Naive thymus-derived CD4-positive, alpha-beta T cell (primary cell): ENCODE measurements at regions not wholly inside any gene's neighbourhood (a gene's known extent, or its start where the extent isn't known, plus 50 kb on each side); places are given as distances from the start of the nearest gene placed in this dataset.

Source experiments
- ATAC-seq: fragments of 150-1000 bp; cut with Tn5 transposase; 2 replicates; pipeline ENCODE4 v1.10.0; 2021; ENCODE audit warnings: mild to moderate bottlenecking, moderate library complexity
- CTCF ChIA-PET: fragments of 350-600 bp; sonication (Branson Sonifier 250); formaldehyde crosslinking; loops from one replicate; lab custom pipeline; 2021; ENCODE audit warnings: antibody characterized with exemption; lab: Charles Lee
- POLR2A ChIA-PET: fragments of 350-600 bp; sonication (Branson Sonifier 250); formaldehyde crosslinking; loops from one replicate; lab custom pipeline; 2021; ENCODE audit warnings: antibody characterized with exemption, inconsistent platforms; lab: Charles Lee
- DNase-seq, 9 donors: peaks; one replicate each; pipeline versions ENCODE4 v3.0.0 to v3.0.0-alpha.2; 2020 to 2022; ENCODE audit warnings: mixed read lengths in 1 of 9
- H3K27ac ChIP-seq: one replicate; pipeline ENCODE4 v1.7.0; 2013; ENCODE audit warnings: mild to moderate bottlenecking, low read depth, low read length, moderate library complexity
- H3K27me3 ChIP-seq, 2 donors: one replicate each; pipeline ENCODE4 v1.7.0; 2013; ENCODE audit warnings: low read length in 2 of 2, mild to moderate bottlenecking in 2 of 2, moderate library complexity in 2 of 2; ENCODE audit not compliant: control insufficient read depth in 2 of 2, insufficient read depth in 2 of 2
- H3K36me3 ChIP-seq, 3 experiments: 1 replicate in 2 of 3; 2 replicates in 1 of 3; pipeline ENCODE4 v1.7.0; 2013; ENCODE audit warnings: low read length in 3 of 3, mild to moderate bottlenecking in 3 of 3, moderate library complexity in 1 of 3; ENCODE audit not compliant: insufficient read depth in 3 of 3, control insufficient read depth in 2 of 3
- H3K4me1 ChIP-seq, 2 donors: one replicate each; pipeline ENCODE4 v1.7.0; 2013; ENCODE audit warnings: low read length in 2 of 2, mild to moderate bottlenecking in 2 of 2, moderate library complexity in 1 of 2; ENCODE audit not compliant: control insufficient read depth in 2 of 2, insufficient read depth in 2 of 2
- H3K4me3 ChIP-seq: 2 replicates; pipeline ENCODE4 v1.7.0; 2013; ENCODE audit warnings: mild to moderate bottlenecking, low read length
- H3K9me3 ChIP-seq, 3 experiments: 1 replicate in 2 of 3; 2 replicates in 1 of 3; pipeline ENCODE4 v1.7.0; 2013; ENCODE audit warnings: low read length in 3 of 3; ENCODE audit not compliant: control insufficient read depth in 2 of 3
- H3K27ac Mint-ChIP-seq, 9 donors: one replicate each; pipeline ENCODE4 v1.8.0; 2020 to 2022; ENCODE audit warnings: mixed read lengths in 9 of 9, mild to moderate bottlenecking in 8 of 9, moderate library complexity in 5 of 9, inconsistent platforms in 2 of 9
- H3K27me3 Mint-ChIP-seq, 5 donors: one replicate each; pipeline ENCODE4 v1.8.0; 2021 to 2022; ENCODE audit warnings: mixed read lengths in 5 of 5, mild to moderate bottlenecking in 1 of 5
- H3K36me3 Mint-ChIP-seq, 5 donors: one replicate each; pipeline ENCODE4 v1.8.0; 2020 to 2022; ENCODE audit warnings: mixed read lengths in 5 of 5, mild to moderate bottlenecking in 3 of 5, inconsistent platforms in 1 of 5
- H3K4me1 Mint-ChIP-seq, 7 donors: one replicate each; pipeline ENCODE4 v1.8.0; 2020 to 2022; ENCODE audit warnings: mixed read lengths in 7 of 7, mild to moderate bottlenecking in 3 of 7, inconsistent platforms in 1 of 7
- H3K4me3 Mint-ChIP-seq, 10 donors: one replicate each; pipeline ENCODE4 v1.8.0; 2020 to 2022; ENCODE audit warnings: mild to moderate bottlenecking in 10 of 10, mixed read lengths in 10 of 10, moderate library complexity in 6 of 10, inconsistent platforms in 2 of 10
- H3K9me3 Mint-ChIP-seq, 11 donors: one replicate each; pipeline ENCODE4 v1.8.0; 2020 to 2022; ENCODE audit warnings: mixed read lengths in 11 of 11, mild to moderate bottlenecking in 4 of 11, inconsistent platforms in 1 of 11, moderate library complexity in 1 of 11
- intact Hi-C, 2 donors: fragments of 100-400 bp; cut with micrococcal nuclease; formaldehyde crosslinking; loops; one replicate each; pipeline ENCODE4 v1.15.1; 2023

- no peak for DNase-seq
- intact Hi-C loops = no loop called here
- Histone ChIP-seq H3K27ac (no peak overlapping the region), H3K4me3 (no peak overlapping the region), H3K9me3 (no peaks in the 10 kb centered on the region), H3K27me3 (no peaks in the 10 kb centered on the region), H3K4me1 (no peaks in the 10 kb centered on the region), H3K36me3 (no peaks in the 10 kb centered on the region)
- H3K36me3 Mint-ChIP-seq = no peaks in the 10 kb centered on the region
- H3K9me3 Mint-ChIP-seq = peaks cover 0 to 15% (median 3%) of the 10 kb centered on the region in 11 donors
- no peaks in the 10 kb centered on the region for H3K4me1 Mint-ChIP-seq
- ATAC-seq = no peak
- H3K4me3 Mint-ChIP-seq = no peak overlapping the region
- H3K27ac Mint-ChIP-seq = no peak overlapping the region
- no peaks in the 10 kb centered on the region for H3K27me3 Mint-ChIP-seq
- CTCF ChIA-PET = no interaction called here
- POLR2A ChIA-PET = no interaction called here
Measured at GRCh38 chr14:62420847-62421246, 624.4 kb downstream of the KCNH5 start.

- intact Hi-C loops = no loop called here
- ChIA-PET CTCF (no interaction called here), POLR2A (no interaction called here)
- peaks cover 0 to 11% (median 0%) of the 10 kb centered on the region in 3 experiments for H3K9me3 ChIP-seq
- peaks cover 0 to 4% (median 0%) of the 10 kb centered on the region in 5 donors for H3K36me3 Mint-ChIP-seq
- no peaks in the 10 kb centered on the region for H3K27me3 Mint-ChIP-seq
- DNase-seq (no peak), ATAC-seq (no peak)
- no peaks in the 10 kb centered on the region for H3K27me3 ChIP-seq
- H3K27ac ChIP-seq = no peak overlapping the region
- no peak overlapping the region for H3K27ac Mint-ChIP-seq
- no peaks in the 10 kb centered on the region for H3K4me1 ChIP-seq
- no peaks in the 10 kb centered on the region for H3K36me3 ChIP-seq
- H3K4me1 Mint-ChIP-seq = peaks cover 0 to 2% (median 0%) of the 10 kb centered on the region in 7 donors
- H3K4me3 ChIP-seq = no peak overlapping the region
- peaks cover 7 to 44% (median 22%) of the 10 kb centered on the region in 11 donors for H3K9me3 Mint-ChIP-seq
- H3K4me3 Mint-ChIP-seq = no peak overlapping the region
Measured at GRCh38 chr14:62428429-62429203, 616.6 kb downstream of the KCNH5 start.

DNA sequence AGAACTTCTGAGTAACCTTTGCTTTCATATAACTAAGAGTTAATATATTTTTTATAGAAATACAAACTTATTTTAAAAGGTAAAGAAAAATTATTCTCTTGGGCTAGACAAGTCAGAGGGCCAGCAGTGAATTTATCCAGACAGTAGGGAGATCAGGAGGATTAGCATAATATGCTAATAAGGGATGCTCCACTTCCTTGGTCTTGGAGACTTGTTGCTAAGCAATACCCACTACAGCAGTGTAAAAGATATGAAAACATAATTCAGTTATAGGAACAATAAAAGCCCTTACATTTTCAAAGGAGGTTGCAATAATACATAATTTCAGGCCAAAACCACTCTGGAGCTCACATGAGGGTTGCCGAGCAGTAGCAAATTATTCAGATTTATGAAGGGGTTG is 615.6 kb downstream of the KCNH5 start:
- ChIA-PET CTCF (no interaction called here), POLR2A (no interaction called here)
- H3K27ac ChIP-seq = no peak overlapping the region
- H3K4me1 ChIP-seq = no peaks in the 10 kb centered on the region
- H3K4me3 ChIP-seq = no peak overlapping the region
- peaks cover 10 to 55% (median 29%) of the 10 kb centered on the region in 11 donors for H3K9me3 Mint-ChIP-seq
- H3K4me3 Mint-ChIP-seq = no peak overlapping the region
- peaks cover 0 to 11% (median 0%) of the 10 kb centered on the region in 3 experiments for H3K9me3 ChIP-seq
- ATAC-seq = no peak
- intact Hi-C loops = no loop called here
- H3K27me3 Mint-ChIP-seq = no peaks in the 10 kb centered on the region
- DNase-seq = no peak
- no peak overlapping the region for H3K27ac Mint-ChIP-seq
- H3K27me3 ChIP-seq = no peaks in the 10 kb centered on the region
- peaks cover 0 to 2% (median 0%) of the 10 kb centered on the region in 7 donors for H3K4me1 Mint-ChIP-seq
- peaks cover 0 to 4% (median 0%) of the 10 kb centered on the region in 5 donors for H3K36me3 Mint-ChIP-seq
- H3K36me3 ChIP-seq = no peaks in the 10 kb centered on the region

DNA sequence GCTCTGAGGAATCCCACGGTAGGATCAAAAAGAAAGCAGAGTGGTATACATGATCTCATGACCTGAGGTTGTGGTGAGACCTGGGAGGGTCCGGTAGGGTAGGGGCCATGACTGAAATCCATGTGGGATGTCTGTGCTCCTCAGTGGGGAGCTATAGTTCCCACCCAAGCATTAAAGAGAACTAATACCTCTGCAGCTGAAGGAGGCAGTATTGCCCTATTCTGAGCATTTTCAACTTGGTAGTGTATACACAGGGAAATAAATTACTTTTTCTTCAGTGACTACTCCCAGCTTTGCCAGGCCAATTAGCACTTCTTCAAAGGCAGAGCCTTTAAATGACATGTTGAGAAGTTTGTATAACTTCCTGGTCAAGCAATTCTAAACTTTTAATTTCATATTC is 613.8 kb downstream of the KCNH5 start:
- DNase-seq = no peak
- Histone ChIP-seq H3K36me3 (no peaks in the 10 kb centered on the region), H3K4me1 (no peaks in the 10 kb centered on the region), H3K27me3 (no peaks in the 10 kb centered on the region), H3K27ac (no peak overlapping the region), H3K4me3 (no peak overlapping the region), H3K9me3 (peaks cover 0 to 11% (median 0%) of the 10 kb centered on the region in 3 experiments)
- ATAC-seq = no peak
- no peak overlapping the region for H3K27ac Mint-ChIP-seq
- no peaks in the 10 kb centered on the region for H3K27me3 Mint-ChIP-seq
- H3K4me1 Mint-ChIP-seq = peaks cover 0 to 2% (median 0%) of the 10 kb centered on the region in 7 donors
- CTCF ChIA-PET = no interaction called here
- POLR2A ChIA-PET = no interaction called here
- H3K9me3 Mint-ChIP-seq = peaks cover under 1 to 70% (median 28%) of the 10 kb centered on the region in 11 donors
- no peak overlapping the region for H3K4me3 Mint-ChIP-seq
- intact Hi-C loops = no loop called here
- peaks cover 0 to 4% (median 0%) of the 10 kb centered on the region in 5 donors for H3K36me3 Mint-ChIP-seq

DNA sequence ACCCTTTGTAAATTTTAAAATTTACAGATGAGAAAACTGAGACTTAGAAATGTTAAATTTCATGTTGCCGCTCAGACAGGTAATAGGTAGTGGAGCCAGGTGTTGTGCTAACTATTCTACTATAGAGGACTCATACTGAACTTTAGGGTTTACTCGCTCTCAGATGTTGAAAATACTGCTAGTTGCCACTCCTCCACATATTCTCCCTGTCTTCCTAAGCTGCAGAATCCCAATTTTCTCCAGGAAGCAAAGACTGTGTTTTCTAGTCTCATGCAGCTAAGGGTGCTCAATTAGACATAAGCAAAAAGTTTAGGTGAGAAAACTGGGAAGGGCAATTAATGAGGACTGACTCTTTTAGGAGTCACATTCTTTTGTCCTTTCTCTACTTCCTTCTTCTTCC is 612.3 kb downstream of the KCNH5 start:
- H3K27me3 Mint-ChIP-seq = no peaks in the 10 kb centered on the region
- intact Hi-C loops = no loop called here
- Histone ChIP-seq H3K27me3 (no peaks in the 10 kb centered on the region), H3K36me3 (no peaks in the 10 kb centered on the region), H3K9me3 (peaks cover 0 to 11% (median 0%) of the 10 kb centered on the region in 3 experiments), H3K4me3 (no peak overlapping the region), H3K4me1 (no peaks in the 10 kb centered on the region), H3K27ac (no peak overlapping the region)
- DNase-seq = no peak
- peaks cover 0 to 75% (median 27%) of the 10 kb centered on the region in 11 donors for H3K9me3 Mint-ChIP-seq
- H3K27ac Mint-ChIP-seq = no peak overlapping the region
- ChIA-PET CTCF (no interaction called here), POLR2A (no interaction called here)
- peaks cover 0 to 2% (median 0%) of the 10 kb centered on the region in 7 donors for H3K4me1 Mint-ChIP-seq
- ATAC-seq = no peak
- H3K36me3 Mint-ChIP-seq = peaks cover 0 to 4% (median 0%) of the 10 kb centered on the region in 5 donors
- no peak overlapping the region for H3K4me3 Mint-ChIP-seq

DNA sequence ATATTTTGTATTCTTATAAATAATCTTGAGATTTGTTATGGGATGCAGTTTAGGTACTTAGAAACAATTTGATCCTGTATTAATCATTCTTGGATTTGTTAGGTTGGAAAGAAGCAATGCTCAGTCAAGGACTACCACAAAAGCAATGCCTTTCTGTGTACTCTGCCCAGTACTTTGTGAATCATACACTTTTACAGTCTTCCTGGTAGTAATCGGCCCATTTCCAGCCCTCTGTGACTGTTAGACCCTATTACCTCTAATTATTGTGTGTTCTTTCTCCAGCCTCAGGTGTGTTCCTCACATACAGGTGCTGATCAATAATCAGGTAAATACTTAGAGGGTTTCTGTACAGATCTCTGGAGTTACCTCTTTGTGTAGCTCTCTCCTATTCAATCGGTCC is 609.0 kb downstream of the KCNH5 start:
- DNase-seq (no peak), ATAC-seq (no peak)
- Mint-ChIP-seq H3K36me3 (peaks cover 0 to 4% (median 0%) of the 10 kb centered on the region in 5 donors), H3K9me3 (peaks cover 0 to 89% (median 33%) of the 10 kb centered on the region in 11 donors), H3K4me1 (peaks cover 0 to 2% (median 0%) of the 10 kb centered on the region in 7 donors), H3K27me3 (no peaks in the 10 kb centered on the region), H3K4me3 (no peak overlapping the region), H3K27ac (no peak overlapping the region)
- no peak overlapping the region for H3K4me3 ChIP-seq
- intact Hi-C loops = no loop called here
- peaks cover 0 to 22% (median 0%) of the 10 kb centered on the region in 3 experiments for H3K9me3 ChIP-seq
- no peak overlapping the region for H3K27ac ChIP-seq
- ChIA-PET POLR2A (no interaction called here), CTCF (no interaction called here)
- H3K4me1 ChIP-seq = no peaks in the 10 kb centered on the region
- no peaks in the 10 kb centered on the region for H3K27me3 ChIP-seq
- no peaks in the 10 kb centered on the region for H3K36me3 ChIP-seq

DNA sequence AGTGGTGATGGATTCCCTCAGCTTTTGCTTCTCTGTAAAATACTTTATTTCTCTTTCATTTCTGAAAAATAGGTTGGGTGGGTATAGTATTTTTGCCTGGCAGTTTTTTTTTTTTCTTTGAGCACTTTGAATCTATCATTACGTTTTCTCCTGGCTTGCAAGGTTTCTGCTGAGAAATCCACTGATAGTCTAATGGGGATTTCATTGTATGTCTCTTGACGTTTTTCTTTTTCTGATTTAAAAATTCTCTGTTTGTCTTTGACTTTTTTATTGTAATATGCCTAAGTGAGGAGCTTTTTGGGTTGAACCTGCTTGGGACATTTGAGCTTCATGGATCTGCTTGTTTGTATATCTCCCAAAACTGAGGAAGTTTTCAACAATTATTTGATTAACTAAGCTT is 606.0 kb downstream of the KCNH5 start:
- H3K36me3 Mint-ChIP-seq = no peaks in the 10 kb centered on the region
- H3K27me3 ChIP-seq = no peaks in the 10 kb centered on the region
- no peaks in the 10 kb centered on the region for H3K36me3 ChIP-seq
- no peaks in the 10 kb centered on the region for H3K4me1 Mint-ChIP-seq
- no peak overlapping the region for H3K4me3 ChIP-seq
- ATAC-seq = no peak
- intact Hi-C loops = no loop called here
- peaks cover 0 to 71% (median 29%) of the 10 kb centered on the region in 11 donors for H3K9me3 Mint-ChIP-seq
- peaks cover 0 to 12% (median 0%) of the 10 kb centered on the region in 3 experiments for H3K9me3 ChIP-seq
- no peak for DNase-seq
- H3K27ac Mint-ChIP-seq = no peak overlapping the region
- no peaks in the 10 kb centered on the region for H3K4me1 ChIP-seq
- ChIA-PET POLR2A (no interaction called here), CTCF (no interaction called here)
- no peak overlapping the region for H3K27ac ChIP-seq
- H3K27me3 Mint-ChIP-seq = no peaks in the 10 kb centered on the region
- H3K4me3 Mint-ChIP-seq = no peak overlapping the region
